ENCODE measurements at regions not wholly inside any gene's neighbourhood (a gene's known extent, or its start where the extent isn't known, plus 50 kb on each side); places are given as distances from the start of the nearest gene placed in this dataset.

GRCh38 chr14:44211718-44212117 lies 295.4 kb downstream of the FSCB start:
- H3K4me3 ChIP-seq (IDR thresholded peaks at IDR 0.05; ENCODE audit: insufficient read depth, low read depth, low read length): no peak overlapping the region
- no peak overlapping the region for H3K27ac ChIP-seq
- no peak overlapping the region for H3K9ac ChIP-seq
- H4K20me1 ChIP-seq (ENCODE audit: insufficient read depth): no peaks in the 10 kb centered on the region
- H3K36me3 ChIP-seq (ENCODE audit: insufficient read depth): no peaks in the 10 kb centered on the region
- TF ChIP-seq CTCF (conservative IDR thresholded peaks at IDR 0.05; ENCODE audit: low read depth, low read length): no peak
- no peaks in the 10 kb centered on the region for H3K27me3 ChIP-seq (ENCODE audit: insufficient read depth, low read depth)
- H2AFZ ChIP-seq (ENCODE audit: low read depth): no peak overlapping the region
- no peaks in the 10 kb centered on the region for H3K79me2 ChIP-seq (ENCODE audit: insufficient read depth, low read depth)
- no peaks in the 10 kb centered on the region for H3K4me1 ChIP-seq (ENCODE audit: low read depth, poor library complexity, severe bottlenecking)
- no peak overlapping the region for H3K4me2 ChIP-seq

GRCh38 chr14:44204061-44204835 lies 302.8 kb downstream of the FSCB start:
- H3K4me1 ChIP-seq (ENCODE audit: low read depth, poor library complexity, severe bottlenecking): no peaks in the 10 kb centered on the region
- no peaks in the 10 kb centered on the region for H3K36me3 ChIP-seq (ENCODE audit: insufficient read depth)
- no peak overlapping the region for H2AFZ ChIP-seq (ENCODE audit: low read depth)
- H3K27ac ChIP-seq: no peak overlapping the region
- H3K9ac ChIP-seq: no peak overlapping the region
- H3K4me2 ChIP-seq: no peak overlapping the region
- H3K27me3 ChIP-seq (ENCODE audit: insufficient read depth, low read depth): no peaks in the 10 kb centered on the region
- no peak overlapping the region for H3K4me3 ChIP-seq (IDR thresholded peaks at IDR 0.05; ENCODE audit: insufficient read depth, low read depth, low read length)
- no peaks in the 10 kb centered on the region for H4K20me1 ChIP-seq (ENCODE audit: insufficient read depth)
- no peak for TF ChIP-seq CTCF (conservative IDR thresholded peaks at IDR 0.05; ENCODE audit: low read depth, low read length)
- H3K79me2 ChIP-seq (ENCODE audit: insufficient read depth, low read depth): no peaks in the 10 kb centered on the region

- Histone ChIP-seq H3K4me3 (IDR thresholded peaks at IDR 0.05; ENCODE audit: insufficient read depth, low read depth, low read length) (no peak overlapping the region), H3K4me2 (no peak overlapping the region), H3K4me1 (ENCODE audit: low read depth, poor library complexity, severe bottlenecking) (no peaks in the 10 kb centered on the region), H3K27ac (no peak overlapping the region), H3K36me3 (ENCODE audit: insufficient read depth) (no peaks in the 10 kb centered on the region), H3K79me2 (ENCODE audit: insufficient read depth, low read depth) (no peaks in the 10 kb centered on the region), H2AFZ (ENCODE audit: low read depth) (no peak overlapping the region), H3K27me3 (ENCODE audit: insufficient read depth, low read depth) (no peaks in the 10 kb centered on the region), H4K20me1 (ENCODE audit: insufficient read depth) (no peaks in the 10 kb centered on the region), H3K9ac (no peak overlapping the region)
- TF ChIP-seq CTCF (conservative IDR thresholded peaks at IDR 0.05; ENCODE audit: low read depth, low read length): no peak
These were observed 326.1 kb downstream of the FSCB start for GRCh38 chr14:44180975-44181374.

GRCh38 chr14:44170556-44170955 lies 336.5 kb downstream of the FSCB start:
- H3K27me3 ChIP-seq (ENCODE audit: insufficient read depth, low read depth): no peaks in the 10 kb centered on the region
- no peak overlapping the region for H3K4me2 ChIP-seq
- H3K9ac ChIP-seq: no peak overlapping the region
- H3K36me3 ChIP-seq (ENCODE audit: insufficient read depth): no peaks in the 10 kb centered on the region
- H2AFZ ChIP-seq (ENCODE audit: low read depth): no peak overlapping the region
- no peak for TF ChIP-seq CTCF (conservative IDR thresholded peaks at IDR 0.05; ENCODE audit: low read depth, low read length)
- no peak overlapping the region for H3K4me3 ChIP-seq (IDR thresholded peaks at IDR 0.05; ENCODE audit: insufficient read depth, low read depth, low read length)
- H3K4me1 ChIP-seq (ENCODE audit: low read depth, poor library complexity, severe bottlenecking): no peaks in the 10 kb centered on the region
- no peaks in the 10 kb centered on the region for H4K20me1 ChIP-seq (ENCODE audit: insufficient read depth)
- H3K27ac ChIP-seq: no peak overlapping the region
- no peaks in the 10 kb centered on the region for H3K79me2 ChIP-seq (ENCODE audit: insufficient read depth, low read depth)

All from KMS-11 (cell line).